CD14-positive monocyte (primary cell): ENCODE measurements at regions not wholly inside any gene's neighbourhood (a gene's known extent, or its start where the extent isn't known, plus 50 kb on each side); places are given as distances from the start of the nearest gene placed in this dataset.

ENCODE experiments used
- DNase-seq, 3 donors: peaks; one replicate each; pipeline ENCODE4 v3.0.0-alpha.2; 2011 to 2022
- H2AFZ ChIP-seq: 2 replicates; pipeline ENCODE4 v1.6.0; 2012; ENCODE audit warnings: mild to moderate bottlenecking, low read depth, low read length, inconsistent platforms; ENCODE audit not compliant: insufficient read depth, poor library complexity, severe bottlenecking
- H3K27ac ChIP-seq, 2 donors: 1 replicate in 1 of 2; 2 replicates in 1 of 2; pipeline ENCODE4 v1.5.1; 2012 to 2013; ENCODE audit warnings: low read length in 2 of 2, control low read depth in 1 of 2, inconsistent platforms in 1 of 2, low read depth in 1 of 2, mild to moderate bottlenecking in 1 of 2
- H3K27me3 ChIP-seq, 2 donors: one replicate each; pipeline versions ENCODE4 v1.6.0 to v1.6.1; 2011 to 2013; ENCODE audit warnings: low read length in 2 of 2; ENCODE audit not compliant: control insufficient read depth in 2 of 2, insufficient read depth in 2 of 2
- H3K36me3 ChIP-seq, 2 donors: replicated peaks in 1 of 2; 1 replicate in 1 of 2; 2 replicates in 1 of 2; pipeline versions ENCODE4 v1.5.1 to v1.6.1; 2012 to 2013; ENCODE audit warnings: low read length in 2 of 2, control low read depth in 1 of 2, inconsistent platforms in 1 of 2, mild to moderate bottlenecking in 1 of 2; ENCODE audit not compliant: insufficient read depth in 2 of 2, control insufficient read depth in 1 of 2
- H3K4me1 ChIP-seq, 2 donors: 1 replicate in 1 of 2; 2 replicates in 1 of 2; pipeline versions ENCODE4 v1.5.1 to v1.6.1; 2012 to 2013; ENCODE audit warnings: low read length in 2 of 2, control low read depth in 1 of 2, inconsistent platforms in 1 of 2, mild to moderate bottlenecking in 1 of 2, moderate library complexity in 1 of 2; ENCODE audit not compliant: insufficient read depth in 2 of 2, control insufficient read depth in 1 of 2
- H3K4me2 ChIP-seq: replicated peaks from 2 replicates; pipeline ENCODE3; 2012; ENCODE audit warnings: low read length, moderate library complexity, mild to moderate bottlenecking; ENCODE audit not compliant: poor library complexity, severe bottlenecking; ENCODE audit errors: extremely low read depth
- H3K4me3 ChIP-seq, 3 experiments: fragments of 200-600 bp in 1 of 3; sonication (generic) in 1 of 3; replicated peaks in 1 of 3; 1 replicate in 2 of 3; 2 replicates in 1 of 3; pipeline ENCODE4 v1.5.1; 2011 to 2013; ENCODE audit warnings: low read length in 3 of 3, mild to moderate bottlenecking in 3 of 3, control low read depth in 2 of 3, low read depth in 2 of 3, inconsistent platforms in 1 of 3, moderate library complexity in 1 of 3
- H3K79me2 ChIP-seq: 2 replicates; pipeline ENCODE4 v1.6.0; 2012; ENCODE audit warnings: mild to moderate bottlenecking, control low read depth, inconsistent platforms, low read length, moderate library complexity; ENCODE audit not compliant: insufficient read depth
- H3K9ac ChIP-seq: 2 replicates; pipeline ENCODE4 v1.6.0; 2017; ENCODE audit warnings: low read length, mild to moderate bottlenecking; ENCODE audit not compliant: insufficient read depth, poor library complexity, severe bottlenecking
- H3K9me3 ChIP-seq, 2 donors: replicated peaks in 1 of 2; 1 replicate in 1 of 2; 2 replicates in 1 of 2; pipeline versions ENCODE4 v1.5.1 to v1.6.1; 2012 to 2013; ENCODE audit warnings: low read length in 2 of 2, control low read depth in 1 of 2; ENCODE audit not compliant: control insufficient read depth in 1 of 2, insufficient read depth in 1 of 2
- H4K20me1 ChIP-seq: 2 replicates; pipeline ENCODE4 v1.6.0; 2012; ENCODE audit warnings: mild to moderate bottlenecking, low read length, control low read depth, moderate library complexity; ENCODE audit not compliant: insufficient read depth
- H3K27ac Mint-ChIP-seq, 7 donors: one replicate each; pipeline ENCODE4 v1.8.0; 2020; ENCODE audit warnings: mild to moderate bottlenecking in 7 of 7, mixed read lengths in 7 of 7, moderate library complexity in 6 of 7, inconsistent platforms in 2 of 7
- H3K27me3 Mint-ChIP-seq, 3 donors: one replicate each; pipeline ENCODE4 v1.8.0; 2021 to 2022; ENCODE audit warnings: low read depth in 3 of 3, mild to moderate bottlenecking in 3 of 3, mixed read lengths in 3 of 3, moderate library complexity in 3 of 3, inconsistent platforms in 1 of 3
- H3K36me3 Mint-ChIP-seq, 2 donors: one replicate each; pipeline ENCODE4 v1.8.0; 2020; ENCODE audit warnings: mixed read lengths in 2 of 2, inconsistent platforms in 1 of 2, mild to moderate bottlenecking in 1 of 2
- H3K4me1 Mint-ChIP-seq: one replicate; pipeline ENCODE4 v1.8.0; 2020; ENCODE audit warnings: mild to moderate bottlenecking, mixed read lengths
- H3K4me3 Mint-ChIP-seq, 2 donors: one replicate each; pipeline ENCODE4 v1.8.0; 2020; ENCODE audit warnings: mild to moderate bottlenecking in 2 of 2, mixed read lengths in 2 of 2, moderate library complexity in 1 of 2
- H3K9me3 Mint-ChIP-seq, 7 donors: one replicate each; pipeline ENCODE4 v1.8.0; 2020 to 2022; ENCODE audit warnings: mixed read lengths in 7 of 7, mild to moderate bottlenecking in 6 of 7, moderate library complexity in 6 of 7, inconsistent platforms in 2 of 7
- WGBS: methylation state at CpG from one replicate; pipeline ENCODE4 v1.1.5; 2013; ENCODE audit warnings: missing lambda C conversion rate; ENCODE audit not compliant: insufficient coverage; 5-methylcytosine and 5-hydroxymethylcytosine counted together
- intact Hi-C, 2 donors: fragments of 100-400 bp; cut with micrococcal nuclease; formaldehyde crosslinking; loops; one replicate each; pipeline versions ENCODE4 v1.15.0 to v1.15.1; 2023
- TF ChIP-seq, protein P1 (sequence below): fragments of 200-600 bp; IDR thresholded peaks from one replicate; pipeline ENCODE4 v1.8.0; 2022; ENCODE audit warnings: antibody characterized with exemption, mild to moderate bottlenecking

DNA sequence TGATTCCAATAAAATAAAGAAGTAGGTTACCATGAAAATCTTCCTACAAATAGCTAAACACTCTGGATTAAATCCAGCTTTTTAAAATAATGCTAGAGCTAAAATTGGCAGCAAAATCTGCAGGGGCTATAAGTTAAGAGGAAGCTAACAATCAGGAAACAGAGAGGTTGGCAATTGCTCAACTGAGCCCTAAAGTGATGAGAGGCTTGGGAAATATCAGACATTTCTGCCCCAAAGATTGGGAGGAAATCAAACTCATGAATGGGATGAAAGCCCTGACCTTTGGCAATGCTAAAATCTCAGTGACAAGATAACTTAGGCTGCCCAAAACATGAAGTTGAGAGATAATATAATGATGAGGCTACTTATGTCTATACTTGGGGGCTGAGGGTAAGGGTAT lies 1437.9 kb downstream of the EFNB2 start:
- Mint-ChIP-seq H3K4me1 (peaks cover 7% of the 10 kb centered on the region), H3K36me3 (no peaks in the 10 kb centered on the region), H3K9me3 (peaks cover 0 to 3% (median 0%) of the 10 kb centered on the region in 7 donors), H3K27ac (no peak overlapping the region), H3K4me3 (no peak overlapping the region), H3K27me3 (no peaks in the 10 kb centered on the region)
- DNase-seq = no peak
- no peak overlapping the region for H3K4me3 ChIP-seq
- no peaks in the 10 kb centered on the region for H3K36me3 ChIP-seq
- no peak overlapping the region for H3K27ac ChIP-seq
- peaks cover 0 to 2% of the 10 kb centered on the region in 2 donors for H3K4me1 ChIP-seq
- no peak overlapping the region for H2AFZ ChIP-seq
- no peaks in the 10 kb centered on the region for H3K27me3 ChIP-seq
- H3K4me2 ChIP-seq = no peak overlapping the region
- no peaks in the 10 kb centered on the region for H3K9me3 ChIP-seq
- no peaks in the 10 kb centered on the region for H4K20me1 ChIP-seq
- intact Hi-C loops = no loop called here
- H3K79me2 ChIP-seq = no peaks in the 10 kb centered on the region
- no peak overlapping the region for H3K9ac ChIP-seq
- TF ChIP-seq, protein P1, sequence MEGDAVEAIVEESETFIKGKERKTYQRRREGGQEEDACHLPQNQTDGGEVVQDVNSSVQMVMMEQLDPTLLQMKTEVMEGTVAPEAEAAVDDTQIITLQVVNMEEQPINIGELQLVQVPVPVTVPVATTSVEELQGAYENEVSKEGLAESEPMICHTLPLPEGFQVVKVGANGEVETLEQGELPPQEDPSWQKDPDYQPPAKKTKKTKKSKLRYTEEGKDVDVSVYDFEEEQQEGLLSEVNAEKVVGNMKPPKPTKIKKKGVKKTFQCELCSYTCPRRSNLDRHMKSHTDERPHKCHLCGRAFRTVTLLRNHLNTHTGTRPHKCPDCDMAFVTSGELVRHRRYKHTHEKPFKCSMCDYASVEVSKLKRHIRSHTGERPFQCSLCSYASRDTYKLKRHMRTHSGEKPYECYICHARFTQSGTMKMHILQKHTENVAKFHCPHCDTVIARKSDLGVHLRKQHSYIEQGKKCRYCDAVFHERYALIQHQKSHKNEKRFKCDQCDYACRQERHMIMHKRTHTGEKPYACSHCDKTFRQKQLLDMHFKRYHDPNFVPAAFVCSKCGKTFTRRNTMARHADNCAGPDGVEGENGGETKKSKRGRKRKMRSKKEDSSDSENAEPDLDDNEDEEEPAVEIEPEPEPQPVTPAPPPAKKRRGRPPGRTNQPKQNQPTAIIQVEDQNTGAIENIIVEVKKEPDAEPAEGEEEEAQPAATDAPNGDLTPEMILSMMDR = no peak

DNA sequence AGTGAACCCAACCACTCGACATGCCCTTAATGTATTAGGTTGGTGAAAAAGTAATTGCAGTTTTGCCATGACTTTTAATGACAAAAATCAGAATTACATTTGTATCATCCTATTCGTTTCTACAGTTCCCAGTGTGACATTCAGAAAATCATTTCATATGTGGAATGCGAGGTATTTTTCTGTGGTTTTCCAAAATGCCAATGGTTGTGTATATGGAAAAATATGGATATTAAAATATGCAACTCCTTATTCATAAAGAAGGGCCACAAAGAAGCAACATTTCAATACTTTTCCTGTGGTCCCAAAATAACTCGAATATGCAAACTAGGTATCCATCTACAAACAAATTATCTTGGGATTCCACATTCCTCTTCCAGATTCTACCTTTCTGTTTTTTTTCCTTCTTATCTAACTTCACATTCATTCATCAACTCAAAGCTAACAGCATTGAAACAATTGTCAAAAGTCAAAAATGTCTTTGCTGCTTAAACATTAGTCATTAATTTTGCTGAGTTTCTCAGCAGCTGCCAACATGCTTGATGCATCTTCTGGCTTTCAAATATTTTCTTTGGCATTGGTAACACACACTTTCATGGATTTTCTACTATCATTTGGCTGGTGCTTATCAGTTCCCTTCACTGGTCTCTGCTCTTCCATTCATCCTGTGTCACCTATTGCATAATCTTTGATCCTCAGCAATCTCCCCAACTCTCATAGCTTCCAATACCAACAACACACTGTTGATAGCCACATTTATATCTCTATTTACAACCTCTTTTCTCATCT lies 1445.4 kb downstream of the EFNB2 start:
- WGBS = 89% methylated on average over 1 of the region's 4 CpGs
- H2AFZ ChIP-seq = no peak overlapping the region
- no peaks in the 10 kb centered on the region for H3K27me3 ChIP-seq
- Mint-ChIP-seq H3K4me1 (no peaks in the 10 kb centered on the region), H3K4me3 (no peak overlapping the region), H3K9me3 (peaks cover 0 to 3% (median 2%) of the 10 kb centered on the region in 7 donors), H3K36me3 (no peaks in the 10 kb centered on the region), H3K27ac (no peak overlapping the region), H3K27me3 (no peaks in the 10 kb centered on the region)
- no peak overlapping the region for H3K9ac ChIP-seq
- TF ChIP-seq, protein P1 = no peak
- no peaks in the 10 kb centered on the region for H3K36me3 ChIP-seq
- no peak overlapping the region for H3K4me3 ChIP-seq
- no peak overlapping the region for H3K4me2 ChIP-seq
- H3K9me3 ChIP-seq = no peaks in the 10 kb centered on the region
- H4K20me1 ChIP-seq = no peaks in the 10 kb centered on the region
- no peak for DNase-seq
- no peaks in the 10 kb centered on the region for H3K4me1 ChIP-seq
- intact Hi-C loops = no loop called here
- H3K79me2 ChIP-seq = no peaks in the 10 kb centered on the region
- no peak overlapping the region for H3K27ac ChIP-seq
